Liver (tissue), 8 donors: ENCODE measurements at regions not wholly inside any gene's neighbourhood (a gene's known extent, or its start where the extent isn't known, plus 50 kb on each side); places are given as distances from the start of the nearest gene placed in this dataset.

Source experiments
- DNase-seq: peaks from one replicate; pipeline ENCODE4 v3.0.0-alpha.2; 2017; ENCODE audit warnings: low spot score
- H3K27ac ChIP-seq, 2 donors: one replicate each; pipeline ENCODE4 v1.7.0; 2013; ENCODE audit warnings: inconsistent platforms in 2 of 2, low read length in 2 of 2, control low read depth in 1 of 2, low read depth in 1 of 2, mild to moderate bottlenecking in 1 of 2
- H3K27me3 ChIP-seq, 4 donors: one replicate each; pipeline versions ENCODE4 v1.6.1 to v1.7.0; 2013; ENCODE audit warnings: low read length in 3 of 4, inconsistent platforms in 1 of 4, mild to moderate bottlenecking in 1 of 4, moderate library complexity in 1 of 4; ENCODE audit not compliant: control insufficient read depth in 4 of 4, insufficient read depth in 4 of 4
- H3K36me3 ChIP-seq, 4 donors: one replicate each; pipeline versions ENCODE4 v1.6.1 to v1.7.0; 2013; ENCODE audit warnings: low read length in 3 of 4, mild to moderate bottlenecking in 3 of 4, low read depth in 1 of 4, moderate library complexity in 1 of 4; ENCODE audit not compliant: control insufficient read depth in 4 of 4, insufficient read depth in 3 of 4
- H3K4me1 ChIP-seq, 4 donors: one replicate each; pipeline versions ENCODE4 v1.6.1 to v1.7.0; 2013; ENCODE audit warnings: low read length in 3 of 4, mild to moderate bottlenecking in 3 of 4, moderate library complexity in 1 of 4; ENCODE audit not compliant: control insufficient read depth in 4 of 4, insufficient read depth in 4 of 4
- H3K4me3 ChIP-seq, 3 donors: one replicate each; pipeline versions ENCODE4 v1.6.1 to v1.7.0; 2013; ENCODE audit warnings: low read length in 3 of 3, control low read depth in 1 of 3, low read depth in 1 of 3, mild to moderate bottlenecking in 1 of 3
- H3K9ac ChIP-seq, 2 donors: one replicate each; pipeline ENCODE4 v1.7.0; 2013; ENCODE audit warnings: low read length in 2 of 2, mild to moderate bottlenecking in 2 of 2, moderate library complexity in 2 of 2, control low read depth in 1 of 2, low read depth in 1 of 2
- H3K9me3 ChIP-seq, 4 donors: one replicate each; pipeline versions ENCODE4 v1.6.1 to v1.7.0; 2013; ENCODE audit warnings: low read length in 3 of 4; ENCODE audit not compliant: control insufficient read depth in 4 of 4
- ATF3 ChIP-seq: IDR thresholded peaks from 2 replicates; pipeline ENCODE4 v1.6.1; 2016; ENCODE audit warnings: antibody characterized with exemption
- EGR1 ChIP-seq, 2 donors: IDR thresholded peaks; 2 replicates each; pipeline ENCODE4 v1.6.1; 2016 to 2018; ENCODE audit warnings: antibody characterized with exemption in 2 of 2, low read depth in 2 of 2
- FOXA1 ChIP-seq: IDR thresholded peaks from 2 replicates; pipeline ENCODE4 v1.6.1; 2016; ENCODE audit warnings: antibody characterized with exemption
- FOXA2 ChIP-seq: IDR thresholded peaks from 2 replicates; pipeline ENCODE4 v1.6.1; 2016; ENCODE audit warnings: antibody characterized with exemption
- GABPA ChIP-seq, 2 donors: IDR thresholded peaks in 1 of 2; conservative IDR thresholded peaks in 1 of 2; 2 replicates each; pipeline ENCODE4 v1.6.1; 2016; ENCODE audit warnings: antibody characterized with exemption in 2 of 2, mild to moderate bottlenecking in 1 of 2, moderate library complexity in 1 of 2
- HNF4A ChIP-seq, 2 donors: conservative IDR thresholded peaks; 2 replicates each; pipeline ENCODE4 v1.6.1; 2016; ENCODE audit warnings: antibody characterized with exemption in 2 of 2, mild to moderate bottlenecking in 2 of 2
- HNF4G ChIP-seq: IDR thresholded peaks from 2 replicates; pipeline ENCODE4 v1.6.1; 2016; ENCODE audit warnings: antibody characterized with exemption
- JUND ChIP-seq, 2 donors: IDR thresholded peaks; 2 replicates each; pipeline ENCODE4 v1.6.1; 2016; ENCODE audit warnings: antibody characterized with exemption in 2 of 2
- MAX ChIP-seq: IDR thresholded peaks from 2 replicates; pipeline ENCODE4 v1.6.1; 2016; ENCODE audit warnings: antibody characterized with exemption
- NR2F2 ChIP-seq: IDR thresholded peaks from 2 replicates; pipeline ENCODE4 v1.6.1; 2016; ENCODE audit warnings: antibody characterized with exemption
- RAD21 ChIP-seq, 2 donors: IDR thresholded peaks; 2 replicates each; pipeline ENCODE4 v1.6.1; 2016; ENCODE audit warnings: antibody characterized with exemption in 2 of 2, mild to moderate bottlenecking in 2 of 2
- RXRA ChIP-seq, 2 donors: IDR thresholded peaks; 2 replicates each; pipeline ENCODE4 v1.6.1; 2017 to 2018; ENCODE audit warnings: antibody characterized with exemption in 2 of 2, mild to moderate bottlenecking in 1 of 2
- SP1 ChIP-seq: IDR thresholded peaks from 2 replicates; pipeline ENCODE4 v1.6.1; 2018; ENCODE audit warnings: antibody characterized with exemption, mild to moderate bottlenecking
- TAF1 ChIP-seq: conservative IDR thresholded peaks from 2 replicates; pipeline ENCODE4 v1.6.1; 2016; ENCODE audit warnings: antibody characterized with exemption, mild to moderate bottlenecking
- YY1 ChIP-seq: IDR thresholded peaks from 2 replicates; pipeline ENCODE4 v1.6.1; 2016; ENCODE audit warnings: antibody characterized with exemption, mild to moderate bottlenecking
- ZBTB33 ChIP-seq: IDR thresholded peaks from 2 replicates; pipeline ENCODE4 v1.6.1; 2016; ENCODE audit warnings: antibody characterized with exemption
- WGBS: extraction: QIAGEN DNeasy Blood & Tissue Kit; methylation state at CpG from one replicate; pipeline ENCODE4 v1.1.7; 2013; 5-methylcytosine and 5-hydroxymethylcytosine counted together
- TF ChIP-seq, protein P1 (sequence below): fragments of 150-350 bp; IDR thresholded peaks from 2 replicates; pipeline ENCODE4 v1.5.1; 2017; ENCODE audit warnings: improper control_type of control experiment, low read depth, low read length; ENCODE audit not compliant: missing input control
- TF ChIP-seq, protein P2 (sequence below): IDR thresholded peaks from 2 replicates; pipeline ENCODE4 v1.6.1; 2016; ENCODE audit warnings: antibody characterized with exemption, mild to moderate bottlenecking
- donor health status: healthy.
- donor health status: healthy.
- donor health status: healthy.
- donor health status: healthy.
- donor health status: healthy.

DNA sequence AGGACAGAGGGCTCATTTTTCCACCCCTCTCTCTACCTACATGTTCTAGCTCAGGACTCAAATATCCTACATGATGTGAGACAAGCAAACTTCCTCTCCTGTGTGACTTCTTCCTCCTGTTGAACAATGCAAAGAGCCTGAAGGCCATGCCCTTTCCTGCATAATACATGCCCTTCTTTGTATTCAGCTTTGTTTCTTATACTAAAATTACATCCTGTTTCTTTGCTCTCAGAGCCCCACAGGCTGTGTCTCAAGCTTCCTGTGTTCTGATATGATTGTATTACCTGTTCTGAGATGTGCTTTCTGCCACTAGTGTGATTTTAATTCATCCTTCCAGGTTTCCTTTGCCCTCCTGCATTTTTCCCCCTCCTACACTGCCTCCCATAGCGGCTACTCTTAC lies 166.4 kb upstream of the AFF2 start:
- H3K36me3 ChIP-seq, result no peaks in the 10 kb centered on the region
- no peaks in the 10 kb centered on the region for H3K9me3 ChIP-seq
- H3K27ac ChIP-seq, result no peak overlapping the region
- peaks cover 0 to 2% (median 0%) of the 10 kb centered on the region in 4 donors for H3K27me3 ChIP-seq
- TF ChIP-seq FOXA2, result no peak
- TF ChIP-seq, protein P1, sequence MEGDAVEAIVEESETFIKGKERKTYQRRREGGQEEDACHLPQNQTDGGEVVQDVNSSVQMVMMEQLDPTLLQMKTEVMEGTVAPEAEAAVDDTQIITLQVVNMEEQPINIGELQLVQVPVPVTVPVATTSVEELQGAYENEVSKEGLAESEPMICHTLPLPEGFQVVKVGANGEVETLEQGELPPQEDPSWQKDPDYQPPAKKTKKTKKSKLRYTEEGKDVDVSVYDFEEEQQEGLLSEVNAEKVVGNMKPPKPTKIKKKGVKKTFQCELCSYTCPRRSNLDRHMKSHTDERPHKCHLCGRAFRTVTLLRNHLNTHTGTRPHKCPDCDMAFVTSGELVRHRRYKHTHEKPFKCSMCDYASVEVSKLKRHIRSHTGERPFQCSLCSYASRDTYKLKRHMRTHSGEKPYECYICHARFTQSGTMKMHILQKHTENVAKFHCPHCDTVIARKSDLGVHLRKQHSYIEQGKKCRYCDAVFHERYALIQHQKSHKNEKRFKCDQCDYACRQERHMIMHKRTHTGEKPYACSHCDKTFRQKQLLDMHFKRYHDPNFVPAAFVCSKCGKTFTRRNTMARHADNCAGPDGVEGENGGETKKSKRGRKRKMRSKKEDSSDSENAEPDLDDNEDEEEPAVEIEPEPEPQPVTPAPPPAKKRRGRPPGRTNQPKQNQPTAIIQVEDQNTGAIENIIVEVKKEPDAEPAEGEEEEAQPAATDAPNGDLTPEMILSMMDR, result no peak
- TF ChIP-seq GABPA (IDR thresholded peaks at IDR 0.05 in 1 of 2, conservative IDR thresholded peaks at IDR 0.05 in 1 of 2), result no peak
- no peak for TF ChIP-seq YY1
- no peak for TF ChIP-seq ZBTB33
- TF ChIP-seq HNF4A (conservative IDR thresholded peaks at IDR 0.05), result no peak
- TF ChIP-seq RAD21 (IDR thresholded peaks at IDR 0.05), result no peak
- TF ChIP-seq SP1, result no peak
- no peak for TF ChIP-seq FOXA1
- no peak for TF ChIP-seq RXRA (IDR thresholded peaks at IDR 0.05)
- no peak for TF ChIP-seq TAF1
- no peak for TF ChIP-seq HNF4G
- no peak for TF ChIP-seq JUND (IDR thresholded peaks at IDR 0.05)
- no peak for TF ChIP-seq NR2F2
- TF ChIP-seq ATF3, result no peak
- TF ChIP-seq, protein P2, sequence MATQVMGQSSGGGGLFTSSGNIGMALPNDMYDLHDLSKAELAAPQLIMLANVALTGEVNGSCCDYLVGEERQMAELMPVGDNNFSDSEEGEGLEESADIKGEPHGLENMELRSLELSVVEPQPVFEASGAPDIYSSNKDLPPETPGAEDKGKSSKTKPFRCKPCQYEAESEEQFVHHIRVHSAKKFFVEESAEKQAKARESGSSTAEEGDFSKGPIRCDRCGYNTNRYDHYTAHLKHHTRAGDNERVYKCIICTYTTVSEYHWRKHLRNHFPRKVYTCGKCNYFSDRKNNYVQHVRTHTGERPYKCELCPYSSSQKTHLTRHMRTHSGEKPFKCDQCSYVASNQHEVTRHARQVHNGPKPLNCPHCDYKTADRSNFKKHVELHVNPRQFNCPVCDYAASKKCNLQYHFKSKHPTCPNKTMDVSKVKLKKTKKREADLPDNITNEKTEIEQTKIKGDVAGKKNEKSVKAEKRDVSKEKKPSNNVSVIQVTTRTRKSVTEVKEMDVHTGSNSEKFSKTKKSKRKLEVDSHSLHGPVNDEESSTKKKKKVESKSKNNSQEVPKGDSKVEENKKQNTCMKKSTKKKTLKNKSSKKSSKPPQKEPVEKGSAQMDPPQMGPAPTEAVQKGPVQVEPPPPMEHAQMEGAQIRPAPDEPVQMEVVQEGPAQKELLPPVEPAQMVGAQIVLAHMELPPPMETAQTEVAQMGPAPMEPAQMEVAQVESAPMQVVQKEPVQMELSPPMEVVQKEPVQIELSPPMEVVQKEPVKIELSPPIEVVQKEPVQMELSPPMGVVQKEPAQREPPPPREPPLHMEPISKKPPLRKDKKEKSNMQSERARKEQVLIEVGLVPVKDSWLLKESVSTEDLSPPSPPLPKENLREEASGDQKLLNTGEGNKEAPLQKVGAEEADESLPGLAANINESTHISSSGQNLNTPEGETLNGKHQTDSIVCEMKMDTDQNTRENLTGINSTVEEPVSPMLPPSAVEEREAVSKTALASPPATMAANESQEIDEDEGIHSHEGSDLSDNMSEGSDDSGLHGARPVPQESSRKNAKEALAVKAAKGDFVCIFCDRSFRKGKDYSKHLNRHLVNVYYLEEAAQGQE, result no peak
- no peak for TF ChIP-seq EGR1 (IDR thresholded peaks at IDR 0.05; ENCODE audit: low read depth in 2 of 2)
- no peak for DNase-seq
- no peaks in the 10 kb centered on the region for H3K4me1 ChIP-seq
- H3K4me3 ChIP-seq, result no peak overlapping the region
- no peak overlapping the region for H3K9ac ChIP-seq
- WGBS, result 80% methylated on average over 1 of the region's 1 CpG

- 93% methylated on average over 4 of the region's 4 CpGs for WGBS
- TF ChIP-seq FOXA2 (no peak), MAX (no peak)
- no peaks in the 10 kb centered on the region for H3K4me1 ChIP-seq
- H3K27ac ChIP-seq, result no peak overlapping the region
- DNase-seq, result no peak
- H3K36me3 ChIP-seq, result no peaks in the 10 kb centered on the region
- H3K9ac ChIP-seq, result no peak overlapping the region
- H3K9me3 ChIP-seq, result no peaks in the 10 kb centered on the region
- H3K4me3 ChIP-seq, result no peak overlapping the region
- peaks cover 0 to 2% (median 0%) of the 10 kb centered on the region in 4 donors for H3K27me3 ChIP-seq
Measured at GRCh38 chrX:148337873-148338272, 162.5 kb upstream of the AFF2 start.
